Fibroblast of lung (primary cell): ENCODE measurements at regions not wholly inside any gene's neighbourhood (a gene's known extent, or its start where the extent isn't known, plus 50 kb on each side); places are given as distances from the start of the nearest gene placed in this dataset.

ENCODE experiments used
- DNase-seq, 2 donors: peaks; one replicate each; pipeline versions ENCODE4 v3.0.0 to v3.0.0-alpha.2; 2010; ENCODE audit warnings: low read depth in 2 of 2
- H2AFZ ChIP-seq: 2 replicates; pipeline ENCODE4 v1.5.1; 2012; ENCODE audit warnings: low read length, control low read depth, inconsistent platforms
- H3K27ac ChIP-seq: 2 replicates; pipeline ENCODE4 v1.5.1; 2011; ENCODE audit warnings: low read length, control low read depth; ENCODE audit not compliant: insufficient read depth
- H3K27me3 ChIP-seq: 2 replicates; pipeline ENCODE4 v1.5.1; 2011; ENCODE audit warnings: mild to moderate bottlenecking, low read length; ENCODE audit not compliant: control insufficient read depth, insufficient read depth
- H3K36me3 ChIP-seq: 2 replicates; pipeline ENCODE4 v1.5.1; 2011; ENCODE audit warnings: low read length; ENCODE audit not compliant: control insufficient read depth, insufficient read depth
- H3K4me1 ChIP-seq: 2 replicates; pipeline ENCODE4 v1.5.1; 2011; ENCODE audit warnings: low read length; ENCODE audit not compliant: control insufficient read depth, insufficient read depth; ENCODE audit errors: extremely low read depth
- H3K4me2 ChIP-seq: 2 replicates; pipeline ENCODE4 v1.5.1; 2011; ENCODE audit warnings: low read length, control low read depth; ENCODE audit not compliant: insufficient read depth; ENCODE audit errors: extremely low read depth
- H3K4me3 ChIP-seq, 4 experiments: fragments of 200-600 bp in 1 of 4; sonication (generic) in 1 of 4; replicated peaks in 1 of 4; 2 replicates each; pipeline ENCODE4 v1.5.1; 2011 to 2016; ENCODE audit warnings: low read length in 4 of 4, low read depth in 3 of 4, mild to moderate bottlenecking in 3 of 4, control low read depth in 2 of 4, inconsistent platforms in 1 of 4, mixed read lengths in 1 of 4; ENCODE audit not compliant: insufficient read depth in 1 of 4; ENCODE audit errors: control extremely low read depth in 1 of 4
- H3K79me2 ChIP-seq: 2 replicates; pipeline ENCODE4 v1.5.1; 2012; ENCODE audit warnings: mild to moderate bottlenecking, low read length, inconsistent platforms; ENCODE audit not compliant: control insufficient read depth, insufficient read depth
- H3K9ac ChIP-seq: 2 replicates; pipeline ENCODE4 v1.5.1; 2011; ENCODE audit warnings: mild to moderate bottlenecking, low read length, control low read depth; ENCODE audit not compliant: insufficient read depth
- H3K9me3 ChIP-seq: 2 replicates; pipeline ENCODE4 v1.5.1; 2012; ENCODE audit warnings: low read depth, low read length; ENCODE audit not compliant: control insufficient read depth, insufficient read depth
- H4K20me1 ChIP-seq: 2 replicates; pipeline ENCODE4 v1.5.1; 2011; ENCODE audit warnings: low read length; ENCODE audit not compliant: control insufficient read depth, insufficient read depth; ENCODE audit errors: extremely low read depth
- EZH2 ChIP-seq: IDR thresholded peaks from 2 replicates; pipeline ENCODE4 v1.5.1; 2012; ENCODE audit warnings: low read length, control low read depth, mild to moderate bottlenecking; ENCODE audit errors: missing control alignments
- TF ChIP-seq, protein P1 (sequence below), 2 donors: IDR thresholded peaks in 1 of 2; conservative IDR thresholded peaks in 1 of 2; 1 replicate in 1 of 2; 2 replicates in 1 of 2; pipeline ENCODE4 v1.5.1; 2011 to 2012; ENCODE audit warnings: low read length in 2 of 2, control low read depth in 1 of 2, inconsistent platforms in 1 of 2, low read depth in 1 of 2, mild to moderate bottlenecking in 1 of 2

DNA sequence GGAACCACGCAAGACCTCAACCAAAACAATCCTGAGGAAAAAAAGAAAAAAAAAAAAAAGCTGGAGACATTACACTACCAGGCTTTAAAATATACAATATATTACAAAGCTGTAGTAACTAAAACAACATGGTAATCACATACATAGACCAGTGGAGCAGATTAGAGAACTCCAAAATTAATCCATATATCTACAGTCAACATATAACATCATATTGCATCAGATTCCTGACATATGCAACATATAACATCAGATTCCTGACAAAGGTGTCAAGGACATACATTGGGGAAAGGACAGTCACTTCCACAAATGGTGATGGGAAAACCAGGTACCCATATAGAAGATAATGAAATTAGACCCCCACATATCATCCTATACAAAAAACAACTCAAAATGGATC lies 145.8 kb downstream of the BTG1 start:
- H3K9ac ChIP-seq, result no peak overlapping the region
- no peaks in the 10 kb centered on the region for H3K9me3 ChIP-seq
- H3K4me2 ChIP-seq, result no peak overlapping the region
- H3K27me3 ChIP-seq, result no peaks in the 10 kb centered on the region
- H3K36me3 ChIP-seq, result no peaks in the 10 kb centered on the region
- TF ChIP-seq, protein P1, sequence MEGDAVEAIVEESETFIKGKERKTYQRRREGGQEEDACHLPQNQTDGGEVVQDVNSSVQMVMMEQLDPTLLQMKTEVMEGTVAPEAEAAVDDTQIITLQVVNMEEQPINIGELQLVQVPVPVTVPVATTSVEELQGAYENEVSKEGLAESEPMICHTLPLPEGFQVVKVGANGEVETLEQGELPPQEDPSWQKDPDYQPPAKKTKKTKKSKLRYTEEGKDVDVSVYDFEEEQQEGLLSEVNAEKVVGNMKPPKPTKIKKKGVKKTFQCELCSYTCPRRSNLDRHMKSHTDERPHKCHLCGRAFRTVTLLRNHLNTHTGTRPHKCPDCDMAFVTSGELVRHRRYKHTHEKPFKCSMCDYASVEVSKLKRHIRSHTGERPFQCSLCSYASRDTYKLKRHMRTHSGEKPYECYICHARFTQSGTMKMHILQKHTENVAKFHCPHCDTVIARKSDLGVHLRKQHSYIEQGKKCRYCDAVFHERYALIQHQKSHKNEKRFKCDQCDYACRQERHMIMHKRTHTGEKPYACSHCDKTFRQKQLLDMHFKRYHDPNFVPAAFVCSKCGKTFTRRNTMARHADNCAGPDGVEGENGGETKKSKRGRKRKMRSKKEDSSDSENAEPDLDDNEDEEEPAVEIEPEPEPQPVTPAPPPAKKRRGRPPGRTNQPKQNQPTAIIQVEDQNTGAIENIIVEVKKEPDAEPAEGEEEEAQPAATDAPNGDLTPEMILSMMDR (conservative IDR thresholded peaks at IDR 0.05 in 1 of 2, IDR thresholded peaks at IDR 0.05 in 1 of 2; ENCODE audit: low read depth in 1 of 2, low read length in 2 of 2), result no peak
- no peak for TF ChIP-seq EZH2
- DNase-seq, result no peak
- no peaks in the 10 kb centered on the region for H3K79me2 ChIP-seq
- no peaks in the 10 kb centered on the region for H3K4me1 ChIP-seq
- H4K20me1 ChIP-seq, result no peaks in the 10 kb centered on the region
- no peak overlapping the region for H3K4me3 ChIP-seq
- no peak overlapping the region for H2AFZ ChIP-seq
- no peak overlapping the region for H3K27ac ChIP-seq

GRCh38 chr12:91998316-91998715 lies 147.3 kb downstream of the BTG1 start:
- H3K27me3 ChIP-seq, result no peaks in the 10 kb centered on the region
- H3K9ac ChIP-seq, result no peak overlapping the region
- TF ChIP-seq, protein P1 (conservative IDR thresholded peaks at IDR 0.05 in 1 of 2, IDR thresholded peaks at IDR 0.05 in 1 of 2; ENCODE audit: low read depth in 1 of 2, low read length in 2 of 2), result no peak
- no peak for TF ChIP-seq EZH2
- no peaks in the 10 kb centered on the region for H3K4me1 ChIP-seq
- no peak overlapping the region for H3K4me2 ChIP-seq
- no peaks in the 10 kb centered on the region for H3K9me3 ChIP-seq
- H4K20me1 ChIP-seq, result no peaks in the 10 kb centered on the region
- no peak overlapping the region for H2AFZ ChIP-seq
- H3K27ac ChIP-seq, result no peak overlapping the region
- DNase-seq, result no peak
- H3K4me3 ChIP-seq, result no peak overlapping the region
- no peaks in the 10 kb centered on the region for H3K36me3 ChIP-seq
- H3K79me2 ChIP-seq, result no peaks in the 10 kb centered on the region

- no peak for TF ChIP-seq EZH2
- TF ChIP-seq, protein P1 (conservative IDR thresholded peaks at IDR 0.05 in 1 of 2, IDR thresholded peaks at IDR 0.05 in 1 of 2; ENCODE audit: low read depth in 1 of 2, low read length in 2 of 2), result no peak
- DNase-seq, result no peak
- H3K27ac ChIP-seq, result no peak overlapping the region
- H3K36me3 ChIP-seq, result no peaks in the 10 kb centered on the region
- H2AFZ ChIP-seq, result no peak overlapping the region
- no peaks in the 10 kb centered on the region for H3K79me2 ChIP-seq
- no peaks in the 10 kb centered on the region for H4K20me1 ChIP-seq
- H3K4me3 ChIP-seq, result no peak overlapping the region
- H3K9me3 ChIP-seq, result no peaks in the 10 kb centered on the region
- H3K9ac ChIP-seq, result no peak overlapping the region
- no peak overlapping the region for H3K4me2 ChIP-seq
- no peaks in the 10 kb centered on the region for H3K4me1 ChIP-seq
- H3K27me3 ChIP-seq, result no peaks in the 10 kb centered on the region
These were observed 151.3 kb downstream of the BTG1 start for GRCh38 chr12:91994208-91994797.
